ENCODE measurements at regions not wholly inside any gene's neighbourhood (a gene's known extent, or its start where the extent isn't known, plus 50 kb on each side); places are given as distances from the start of the nearest gene placed in this dataset.

- TF ChIP-seq POLR2A (IDR thresholded peaks at IDR 0.05) (no peak), CTCF (IDR thresholded peaks at IDR 0.05) (no peak)
Observed at GRCh38 chr11:38711110-38711509, 2113.1 kb upstream of the RAG2 start.
